ENCODE measurements at regions not wholly inside any gene's neighbourhood (a gene's known extent, or its start where the extent isn't known, plus 50 kb on each side); places are given as distances from the start of the nearest gene placed in this dataset.

DNA sequence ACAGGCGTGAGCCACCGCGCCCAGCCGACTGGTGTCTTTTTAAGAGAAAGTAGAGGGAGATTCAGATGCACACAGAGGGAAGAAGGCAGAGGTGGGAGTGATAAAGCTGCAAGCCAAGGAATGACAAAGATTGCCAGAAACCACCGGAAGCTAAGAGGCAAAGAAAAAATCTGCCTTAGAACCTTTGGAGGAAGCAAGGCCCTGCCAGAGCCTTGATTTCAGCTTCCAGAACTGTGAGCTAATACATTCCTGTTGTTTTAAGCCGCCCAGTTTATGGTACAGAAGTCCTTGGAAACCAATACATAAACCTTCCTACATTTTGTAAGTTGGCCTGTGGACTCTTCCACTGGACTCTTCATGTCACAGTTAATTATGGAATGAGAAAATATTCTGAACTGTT, 71.7 kb upstream of the SOX21 start:
- no peak overlapping the region for H3K27ac ChIP-seq (ENCODE audit: low read depth, low read length)
- H3K36me3 ChIP-seq (ENCODE audit: insufficient read depth, low read length), result no peaks in the 10 kb centered on the region
- H3K4me1 ChIP-seq (ENCODE audit: insufficient read depth, low read length), result no peaks in the 10 kb centered on the region
- H3K79me2 ChIP-seq (ENCODE audit: insufficient read depth, low read length), result no peaks in the 10 kb centered on the region
- no peak for DNase-seq (ENCODE audit: insufficient read length, low spot score, missing footprints)
- H3K4me3 ChIP-seq (ENCODE audit: insufficient read depth, low read length), result no peak overlapping the region
- no peak overlapping the region for H3K4me2 ChIP-seq (ENCODE audit: insufficient read depth, low read length)
- no peaks in the 10 kb centered on the region for H3K27me3 ChIP-seq (ENCODE audit: insufficient read depth, low read length)
- H2AFZ ChIP-seq (ENCODE audit: low read length), result no peak overlapping the region
- no peaks in the 10 kb centered on the region for H4K20me1 ChIP-seq (ENCODE audit: insufficient read depth, low read length)
- TF ChIP-seq, protein P1, sequence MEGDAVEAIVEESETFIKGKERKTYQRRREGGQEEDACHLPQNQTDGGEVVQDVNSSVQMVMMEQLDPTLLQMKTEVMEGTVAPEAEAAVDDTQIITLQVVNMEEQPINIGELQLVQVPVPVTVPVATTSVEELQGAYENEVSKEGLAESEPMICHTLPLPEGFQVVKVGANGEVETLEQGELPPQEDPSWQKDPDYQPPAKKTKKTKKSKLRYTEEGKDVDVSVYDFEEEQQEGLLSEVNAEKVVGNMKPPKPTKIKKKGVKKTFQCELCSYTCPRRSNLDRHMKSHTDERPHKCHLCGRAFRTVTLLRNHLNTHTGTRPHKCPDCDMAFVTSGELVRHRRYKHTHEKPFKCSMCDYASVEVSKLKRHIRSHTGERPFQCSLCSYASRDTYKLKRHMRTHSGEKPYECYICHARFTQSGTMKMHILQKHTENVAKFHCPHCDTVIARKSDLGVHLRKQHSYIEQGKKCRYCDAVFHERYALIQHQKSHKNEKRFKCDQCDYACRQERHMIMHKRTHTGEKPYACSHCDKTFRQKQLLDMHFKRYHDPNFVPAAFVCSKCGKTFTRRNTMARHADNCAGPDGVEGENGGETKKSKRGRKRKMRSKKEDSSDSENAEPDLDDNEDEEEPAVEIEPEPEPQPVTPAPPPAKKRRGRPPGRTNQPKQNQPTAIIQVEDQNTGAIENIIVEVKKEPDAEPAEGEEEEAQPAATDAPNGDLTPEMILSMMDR (IDR thresholded peaks at IDR 0.05; ENCODE audit: extremely low read depth, low read depth, low read length), result no peak
- no peaks in the 10 kb centered on the region for H3K9me3 ChIP-seq (ENCODE audit: low read depth, low read length)

DNA sequence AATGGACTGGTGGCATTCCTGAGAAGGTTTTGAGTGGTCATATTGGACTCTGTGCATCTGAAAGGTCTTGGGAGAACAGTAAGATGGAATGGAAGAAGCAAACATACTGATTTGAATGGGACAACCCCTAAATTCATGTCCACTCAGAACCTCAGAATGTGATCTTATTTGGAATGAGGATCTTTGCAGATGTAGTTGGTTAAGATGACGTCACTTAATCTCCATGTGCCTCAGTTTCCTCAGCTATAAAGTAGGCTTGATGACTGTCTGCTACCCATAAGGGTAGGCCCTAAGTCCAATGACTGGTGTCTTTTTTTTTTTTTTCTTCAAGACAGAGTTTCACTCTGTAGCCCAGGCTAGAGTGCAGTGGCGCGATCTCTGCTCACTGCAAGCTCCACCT, 71.1 kb upstream of the SOX21 start:
- DNase-seq (ENCODE audit: insufficient read length, low spot score, missing footprints), result no peak
- Histone ChIP-seq H3K4me1 (ENCODE audit: insufficient read depth, low read length) (no peaks in the 10 kb centered on the region), H3K36me3 (ENCODE audit: insufficient read depth, low read length) (no peaks in the 10 kb centered on the region), H4K20me1 (ENCODE audit: insufficient read depth, low read length) (no peaks in the 10 kb centered on the region), H3K79me2 (ENCODE audit: insufficient read depth, low read length) (no peaks in the 10 kb centered on the region), H3K9me3 (ENCODE audit: low read depth, low read length) (no peaks in the 10 kb centered on the region), H3K4me2 (ENCODE audit: insufficient read depth, low read length) (no peak overlapping the region), H2AFZ (ENCODE audit: low read length) (no peak overlapping the region), H3K27ac (ENCODE audit: low read depth, low read length) (no peak overlapping the region), H3K27me3 (ENCODE audit: insufficient read depth, low read length) (no peaks in the 10 kb centered on the region), H3K4me3 (ENCODE audit: insufficient read depth, low read length) (no peak overlapping the region)
- TF ChIP-seq, protein P1 (IDR thresholded peaks at IDR 0.05; ENCODE audit: extremely low read depth, low read depth, low read length), result no peak

DNA sequence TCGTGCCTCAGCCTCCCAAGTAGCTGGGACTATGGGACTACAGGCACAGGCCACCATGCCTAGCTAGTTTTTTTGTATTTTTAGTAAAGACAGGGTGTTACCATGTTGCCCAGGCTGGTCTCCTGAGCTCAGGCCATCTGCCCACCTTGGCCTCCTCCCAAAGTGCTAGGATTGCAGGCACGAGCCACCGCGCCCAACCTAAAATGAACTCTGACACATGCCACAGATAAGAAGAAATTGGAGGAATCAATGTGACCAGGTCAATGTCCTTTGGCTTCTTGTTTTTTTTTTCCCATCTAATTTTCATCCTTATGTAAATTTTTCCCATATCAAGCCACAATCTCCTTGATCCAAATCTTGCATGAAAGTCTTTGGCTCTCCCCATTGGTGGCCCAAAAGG, 68.1 kb upstream of the SOX21 start:
- no peaks in the 10 kb centered on the region for H3K27me3 ChIP-seq (ENCODE audit: insufficient read depth, low read length)
- TF ChIP-seq, protein P1 (IDR thresholded peaks at IDR 0.05; ENCODE audit: extremely low read depth, low read depth, low read length), result no peak

DNA sequence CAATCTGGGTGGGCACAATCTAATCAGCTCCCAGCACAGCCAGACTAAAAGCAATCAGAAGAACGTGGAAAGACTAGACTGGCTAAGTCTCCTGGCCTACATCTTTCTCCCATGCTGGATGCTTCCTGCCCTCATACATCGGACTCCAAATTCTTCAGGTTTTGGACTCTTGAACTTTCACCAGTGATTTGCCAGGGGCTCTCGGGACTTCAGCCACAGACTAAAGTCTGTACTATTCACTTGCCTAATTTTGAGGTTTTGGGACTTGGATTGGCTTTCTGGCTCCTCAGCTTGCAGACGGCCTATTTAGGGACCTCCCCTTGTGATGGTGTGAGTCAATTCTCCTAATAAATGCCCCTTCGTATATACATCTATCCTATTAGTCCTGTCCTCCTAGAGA, 66.6 kb upstream of the SOX21 start:
- Histone ChIP-seq H3K4me3 (ENCODE audit: insufficient read depth, low read length) (no peak overlapping the region), H3K4me1 (ENCODE audit: insufficient read depth, low read length) (no peaks in the 10 kb centered on the region), H4K20me1 (ENCODE audit: insufficient read depth, low read length) (no peaks in the 10 kb centered on the region), H3K79me2 (ENCODE audit: insufficient read depth, low read length) (no peaks in the 10 kb centered on the region), H3K9me3 (ENCODE audit: low read depth, low read length) (no peaks in the 10 kb centered on the region), H3K36me3 (ENCODE audit: insufficient read depth, low read length) (no peaks in the 10 kb centered on the region), H3K27me3 (ENCODE audit: insufficient read depth, low read length) (no peaks in the 10 kb centered on the region), H3K27ac (ENCODE audit: low read depth, low read length) (no peak overlapping the region), H3K4me2 (ENCODE audit: insufficient read depth, low read length) (no peak overlapping the region), H2AFZ (ENCODE audit: low read length) (no peak overlapping the region)
- TF ChIP-seq, protein P1 (IDR thresholded peaks at IDR 0.05; ENCODE audit: extremely low read depth, low read depth, low read length), result no peak
- DNase-seq (ENCODE audit: insufficient read length, low spot score, missing footprints), result no peak

More for the DNA sequence above, 68.1 kb upstream of the SOX21 start:
- Histone ChIP-seq H3K36me3 (ENCODE audit: insufficient read depth, low read length) (no peaks in the 10 kb centered on the region), H4K20me1 (ENCODE audit: insufficient read depth, low read length) (no peaks in the 10 kb centered on the region), H3K4me3 (ENCODE audit: insufficient read depth, low read length) (no peak overlapping the region), H3K4me1 (ENCODE audit: insufficient read depth, low read length) (no peaks in the 10 kb centered on the region), H3K9me3 (ENCODE audit: low read depth, low read length) (no peaks in the 10 kb centered on the region), H3K27ac (ENCODE audit: low read depth, low read length) (no peak overlapping the region), H3K79me2 (ENCODE audit: insufficient read depth, low read length) (no peaks in the 10 kb centered on the region), H2AFZ (ENCODE audit: low read length) (no peak overlapping the region), H3K4me2 (ENCODE audit: insufficient read depth, low read length) (no peak overlapping the region)
- no peak for DNase-seq (ENCODE audit: insufficient read length, low spot score, missing footprints)
